ENCODE measurements at regions not wholly inside any gene's neighbourhood (a gene's known extent, or its start where the extent isn't known, plus 50 kb on each side); places are given as distances from the start of the nearest gene placed in this dataset.

DNA sequence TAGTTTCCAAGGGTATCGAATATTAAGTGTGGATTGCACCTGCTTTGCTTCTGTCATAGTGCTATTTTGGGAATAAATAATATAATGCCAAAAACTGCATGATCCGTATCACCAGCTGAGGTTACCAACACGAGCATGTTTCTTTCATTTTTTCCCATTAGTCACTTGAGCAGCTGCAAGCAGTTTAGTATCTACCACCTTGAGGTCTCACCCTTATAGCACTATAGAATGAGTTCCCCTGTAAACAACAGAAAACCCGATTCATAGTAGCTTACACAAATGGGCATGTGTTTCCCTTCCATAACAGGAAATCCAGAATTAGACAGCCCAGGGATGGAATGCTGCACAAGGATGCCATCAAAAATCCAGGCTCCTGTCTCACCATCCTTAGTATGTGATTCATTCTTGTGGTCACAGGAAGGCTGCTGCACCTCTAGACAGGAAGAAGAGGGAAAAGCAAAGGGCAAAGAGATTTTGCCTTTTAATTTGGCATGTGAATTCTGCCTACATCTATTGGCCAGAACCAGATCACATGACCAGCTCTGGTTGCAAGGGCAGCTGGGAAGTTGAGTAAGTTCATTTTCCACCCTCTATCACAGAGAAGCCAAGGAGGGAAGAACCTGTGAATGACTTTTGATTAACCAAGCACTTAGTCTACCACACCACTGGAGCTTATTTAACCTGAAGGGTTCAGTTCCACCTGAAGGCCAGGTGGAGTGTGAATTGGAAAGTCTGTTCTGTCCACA lies 91.3 kb upstream of the SLC25A36 start:
- no peak overlapping the region for H3K4me3 ChIP-seq
- intact Hi-C loops (cut with DNase I): no loop called here
- H3K27ac ChIP-seq: no peak overlapping the region
- H3K36me3 ChIP-seq: no peaks in the 10 kb centered on the region
- TF ChIP-seq EP300 (IDR thresholded peaks at IDR 0.05) (no peak), POLR2A (IDR thresholded peaks at IDR 0.05) (no peak)
- TF ChIP-seq, protein P1, sequence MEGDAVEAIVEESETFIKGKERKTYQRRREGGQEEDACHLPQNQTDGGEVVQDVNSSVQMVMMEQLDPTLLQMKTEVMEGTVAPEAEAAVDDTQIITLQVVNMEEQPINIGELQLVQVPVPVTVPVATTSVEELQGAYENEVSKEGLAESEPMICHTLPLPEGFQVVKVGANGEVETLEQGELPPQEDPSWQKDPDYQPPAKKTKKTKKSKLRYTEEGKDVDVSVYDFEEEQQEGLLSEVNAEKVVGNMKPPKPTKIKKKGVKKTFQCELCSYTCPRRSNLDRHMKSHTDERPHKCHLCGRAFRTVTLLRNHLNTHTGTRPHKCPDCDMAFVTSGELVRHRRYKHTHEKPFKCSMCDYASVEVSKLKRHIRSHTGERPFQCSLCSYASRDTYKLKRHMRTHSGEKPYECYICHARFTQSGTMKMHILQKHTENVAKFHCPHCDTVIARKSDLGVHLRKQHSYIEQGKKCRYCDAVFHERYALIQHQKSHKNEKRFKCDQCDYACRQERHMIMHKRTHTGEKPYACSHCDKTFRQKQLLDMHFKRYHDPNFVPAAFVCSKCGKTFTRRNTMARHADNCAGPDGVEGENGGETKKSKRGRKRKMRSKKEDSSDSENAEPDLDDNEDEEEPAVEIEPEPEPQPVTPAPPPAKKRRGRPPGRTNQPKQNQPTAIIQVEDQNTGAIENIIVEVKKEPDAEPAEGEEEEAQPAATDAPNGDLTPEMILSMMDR (IDR thresholded peaks at IDR 0.05): no peak
- H3K9me3 ChIP-seq: no peaks in the 10 kb centered on the region
- WGBS, 3 donors: 43 to 53% (median 46%) methylated on average over 4 of the region's 4 CpGs
- DNase-seq: no peak
- H3K27me3 ChIP-seq: no peaks in the 10 kb centered on the region
- H3K4me1 ChIP-seq (ENCODE audit: insufficient read depth): peaks cover 4% of the 10 kb centered on the region

DNA sequence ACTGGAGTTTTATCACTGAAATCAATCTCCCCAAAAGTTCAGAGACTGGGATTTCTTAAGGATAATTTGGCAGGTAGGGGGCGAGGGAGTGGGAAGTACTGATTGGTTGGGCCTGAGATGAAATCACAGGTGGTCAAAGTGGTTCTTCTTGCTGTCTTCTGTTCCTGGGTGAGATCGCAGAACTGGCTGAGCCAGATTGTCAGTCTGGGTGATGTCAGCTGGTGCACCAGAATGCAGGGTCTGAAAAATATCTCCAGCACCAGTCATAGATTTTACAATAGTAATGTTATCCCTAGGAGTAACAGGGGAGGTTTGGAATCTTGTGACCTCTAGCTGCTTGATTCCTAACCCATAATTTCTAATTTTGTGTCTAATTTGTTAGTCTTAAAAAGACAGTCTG lies 86.7 kb upstream of the SLC25A36 start:
- Histone ChIP-seq H3K9me3 (no peaks in the 10 kb centered on the region), H3K4me3 (no peak overlapping the region), H3K27ac (no peak overlapping the region), H3K4me1 (ENCODE audit: insufficient read depth) (no peaks in the 10 kb centered on the region), H3K36me3 (no peaks in the 10 kb centered on the region), H3K27me3 (no peaks in the 10 kb centered on the region)
- DNase-seq: no peak
- WGBS, 3 donors: 83 to 95% (median 90%) methylated on average over 2 of the region's 2 CpGs
- no peak for TF ChIP-seq EP300 (IDR thresholded peaks at IDR 0.05)
- intact Hi-C loops (cut with DNase I): no loop called here

DNA sequence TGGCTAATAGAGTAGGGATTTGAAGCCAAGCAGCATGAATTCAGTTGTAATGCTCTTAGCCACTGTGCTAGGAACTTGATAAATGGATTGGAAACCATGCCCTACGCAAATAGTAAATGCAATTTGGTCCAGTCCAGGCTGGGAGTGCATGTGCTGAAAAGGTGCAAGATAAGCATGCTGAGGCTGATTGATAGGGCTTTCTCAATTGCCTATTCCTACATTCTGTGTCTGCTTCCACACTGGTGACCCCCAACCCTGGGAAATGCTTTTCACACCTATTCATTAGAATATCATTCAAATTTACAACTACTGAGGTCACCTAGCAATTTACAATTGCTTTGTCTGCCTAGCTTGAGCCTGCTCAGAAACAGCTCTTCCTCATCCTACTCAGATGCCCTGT lies 84.7 kb upstream of the SLC25A36 start:
- no peak overlapping the region for H3K27ac ChIP-seq
- DNase-seq: no peak
- no peaks in the 10 kb centered on the region for H3K9me3 ChIP-seq
- intact Hi-C loops (cut with DNase I): no loop called here
- H3K36me3 ChIP-seq: no peaks in the 10 kb centered on the region
- H3K27me3 ChIP-seq: no peaks in the 10 kb centered on the region
- no peak overlapping the region for H3K4me3 ChIP-seq
- TF ChIP-seq POLR2A (IDR thresholded peaks at IDR 0.05): no peak
- TF ChIP-seq, protein P1 (IDR thresholded peaks at IDR 0.05): no peak
- no peak for TF ChIP-seq EP300 (IDR thresholded peaks at IDR 0.05)
- 78 to 100% (median 96%) methylated on average over 1 of the region's 1 CpG for WGBS, 3 donors
- no peaks in the 10 kb centered on the region for H3K4me1 ChIP-seq (ENCODE audit: insufficient read depth)

DNA sequence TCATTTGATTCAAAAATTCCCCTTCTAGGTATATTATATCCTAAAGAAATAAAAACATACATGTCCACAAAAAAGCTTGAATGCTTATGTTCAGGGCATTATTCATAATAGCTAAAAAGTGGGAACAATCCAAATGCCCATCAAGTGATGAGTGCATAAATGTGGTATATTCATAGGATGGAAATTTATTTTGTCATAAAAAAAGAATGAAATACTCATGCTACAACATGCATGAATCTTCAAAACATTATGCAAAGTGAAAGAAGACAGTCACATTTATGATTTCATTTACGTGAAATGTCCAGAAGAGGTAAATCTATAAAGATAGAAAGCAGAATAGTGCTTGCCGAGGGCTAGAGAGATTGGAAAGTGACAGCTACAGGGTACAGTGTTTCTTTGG lies 83.6 kb upstream of the SLC25A36 start:
- no peak for DNase-seq
- Histone ChIP-seq H3K9me3 (no peaks in the 10 kb centered on the region), H3K4me3 (no peak overlapping the region), H3K27me3 (no peaks in the 10 kb centered on the region), H3K27ac (no peak overlapping the region), H3K36me3 (no peaks in the 10 kb centered on the region), H3K4me1 (ENCODE audit: insufficient read depth) (no peaks in the 10 kb centered on the region)
- TF ChIP-seq POLR2A (IDR thresholded peaks at IDR 0.05) (no peak), EP300 (IDR thresholded peaks at IDR 0.05) (no peak)
- TF ChIP-seq, protein P1 (IDR thresholded peaks at IDR 0.05): no peak
- intact Hi-C loops (cut with DNase I): no loop called here
- WGBS, 3 donors: 89 to 94% (median 91%) methylated on average over 2 of the region's 2 CpGs

DNA sequence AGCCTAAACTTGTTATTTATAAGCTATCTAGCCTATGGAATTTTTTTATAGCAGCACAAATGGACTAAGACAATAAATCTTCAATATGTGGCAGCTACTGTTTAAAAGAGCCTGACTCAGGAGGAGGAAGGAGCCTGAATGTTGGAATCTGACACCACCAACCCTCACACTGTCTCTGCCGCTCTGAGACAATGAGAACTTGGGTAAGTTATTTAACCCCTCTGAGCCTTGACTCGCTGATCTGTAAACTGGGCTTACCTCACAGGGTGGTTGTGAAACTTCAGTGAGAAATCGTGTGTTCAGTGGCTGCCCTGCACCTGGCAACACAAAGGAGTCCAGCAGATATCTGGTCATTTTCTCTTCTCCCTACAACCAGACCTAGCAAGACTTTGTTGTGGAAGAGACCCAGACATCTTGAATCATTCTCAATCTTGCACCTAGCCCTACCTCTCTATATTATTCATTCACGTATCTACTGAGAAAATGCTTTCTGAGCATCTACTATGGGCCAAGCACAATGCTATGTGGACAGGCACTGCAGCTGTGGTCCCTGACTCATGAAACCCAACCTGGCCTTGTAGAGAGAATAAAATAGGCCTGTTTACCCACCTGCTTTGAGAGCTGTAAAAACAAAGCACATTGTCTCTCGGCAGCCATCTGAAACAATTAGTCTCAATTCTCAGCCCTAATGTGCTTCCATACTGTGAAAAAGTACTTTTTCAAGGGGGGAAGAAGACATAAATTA lies 81.9 kb upstream of the SLC25A36 start:
- peaks cover 1% of the 10 kb centered on the region for H3K4me1 ChIP-seq (ENCODE audit: insufficient read depth)
- H3K9me3 ChIP-seq: no peaks in the 10 kb centered on the region
- no peaks in the 10 kb centered on the region for H3K27me3 ChIP-seq
- intact Hi-C loops (cut with DNase I): loop anchor here in 3 of 4 donors (5.0 to 10.0 kb wide), 3 partner anchors 922 to 1435 kb away; partner anchors contain the start of gene CLSTN2 (in 2 of the 3)
- 73 to 80% (median 76%) methylated on average over 5 of the region's 5 CpGs for WGBS, 3 donors
- TF ChIP-seq EP300 (IDR thresholded peaks at IDR 0.05) (no peak), POLR2A (IDR thresholded peaks at IDR 0.05) (no peak)
- TF ChIP-seq, protein P1 (IDR thresholded peaks at IDR 0.05): no peak
- no peak for DNase-seq
- H3K36me3 ChIP-seq: no peaks in the 10 kb centered on the region
- H3K27ac ChIP-seq: no peak overlapping the region
- no peak overlapping the region for H3K4me3 ChIP-seq
